Fibroblast of skin of back (primary cell): ENCODE measurements at regions not wholly inside any gene's neighbourhood (a gene's known extent, or its start where the extent isn't known, plus 50 kb on each side); places are given as distances from the start of the nearest gene placed in this dataset.

ENCODE experiments used
- DNase-seq: peaks from one replicate; pipeline ENCODE4 v3.0.0-alpha.2; 2013

- DNase-seq, result no peak
Measured at GRCh38 chr4:96835991-96836390, 996.1 kb downstream of the PDHA2 start.

- no peak for DNase-seq
Measured at GRCh38 chr4:96839441-96839840, 999.5 kb downstream of the PDHA2 start.

GRCh38 chr4:96841801-96842200 is 1001.9 kb downstream of the PDHA2 start:
- DNase-seq, result no peak

GRCh38 chr4:96844858-96845490 is 1005.1 kb downstream of the PDHA2 start:
- no peak for DNase-seq

- no peak for DNase-seq
Measured at GRCh38 chr4:96845819-96846218, 1005.9 kb downstream of the PDHA2 start.

- DNase-seq, result no peak
Measured at GRCh38 chr4:96874657-96875056, 1034.8 kb downstream of the PDHA2 start.

- no peak for DNase-seq
Measured at GRCh38 chr4:96879527-96879926, 1039.6 kb downstream of the PDHA2 start.

- DNase-seq, result no peak
Measured at GRCh38 chr4:96887857-96888256, 1048.0 kb downstream of the PDHA2 start.

GRCh38 chr4:96894621-96895020 is 1054.7 kb downstream of the PDHA2 start:
- DNase-seq, result no peak

- DNase-seq, result no peak
Measured at GRCh38 chr4:96895826-96896225, 1055.9 kb downstream of the PDHA2 start.

- DNase-seq, result no peak
Measured at GRCh38 chr4:96912716-96913115, 1072.8 kb downstream of the PDHA2 start.

- no peak for DNase-seq
Measured at GRCh38 chr4:96913441-96914080, 1073.7 kb downstream of the PDHA2 start.

GRCh38 chr4:96916711-96917110 is 1076.8 kb downstream of the PDHA2 start:
- no peak for DNase-seq

- no peak for DNase-seq
Measured at GRCh38 chr4:96936886-96937285, 1097.0 kb downstream of the PDHA2 start.

GRCh38 chr4:96946552-96946951 is 1106.7 kb downstream of the PDHA2 start:
- no peak for DNase-seq

- DNase-seq, result no peak
Measured at GRCh38 chr4:96952610-96953009, 1112.7 kb downstream of the PDHA2 start.

GRCh38 chr4:96955226-96955625 is 1115.3 kb downstream of the PDHA2 start:
- no peak for DNase-seq

GRCh38 chr4:96955691-96956090 is 1115.8 kb downstream of the PDHA2 start:
- DNase-seq, result no peak

GRCh38 chr4:96969455-96969854 is 1129.6 kb downstream of the PDHA2 start:
- no peak for DNase-seq

- no peak for DNase-seq
Measured at GRCh38 chr4:96972920-96973319, 1133.0 kb downstream of the PDHA2 start.

GRCh38 chr4:96974295-96974694 is 1134.4 kb downstream of the PDHA2 start:
- DNase-seq, result no peak

GRCh38 chr4:96983830-96984229 is 1143.9 kb downstream of the PDHA2 start:
- no peak for DNase-seq

- DNase-seq, result no peak
Measured at GRCh38 chr4:96986816-96987215, 1146.9 kb downstream of the PDHA2 start.

- DNase-seq, result no peak
Measured at GRCh38 chr4:96991083-96991482, 1151.2 kb downstream of the PDHA2 start.

GRCh38 chr4:96992443-96992842 is 1150.8 kb downstream of the STPG2 start:
- no peak for DNase-seq
